UCSD-AML1 (cell line): ENCODE measurements at regions not wholly inside any gene's neighbourhood (a gene's known extent, or its start where the extent isn't known, plus 50 kb on each side); places are given as distances from the start of the nearest gene placed in this dataset.

Experiments used
- DNase-seq: peaks from one replicate; lab custom pipeline; 2025; ENCODE audit not compliant: unreplicated experiment; lab: John Stamatoyannopoulos, UW

- DNase-seq: no peak
Measured at GRCh38 chr14:84003346-84003745, 1526.6 kb upstream of the FLRT2 start.

- no peak for DNase-seq
Measured at GRCh38 chr14:84006643-84007155, 1523.2 kb upstream of the FLRT2 start.

GRCh38 chr14:84013424-84013823, 1516.5 kb upstream of the FLRT2 start:
- DNase-seq: no peak

- no peak for DNase-seq
Measured at GRCh38 chr14:84017495-84017894, 1512.4 kb upstream of the FLRT2 start.

GRCh38 chr14:84021433-84021832, 1508.5 kb upstream of the FLRT2 start:
- DNase-seq: no peak

- DNase-seq: no peak
Measured at GRCh38 chr14:84024231-84024820, 1505.6 kb upstream of the FLRT2 start.

- DNase-seq: no peak
Measured at GRCh38 chr14:84025106-84026012, 1504.6 kb upstream of the FLRT2 start.

- no peak for DNase-seq
Measured at GRCh38 chr14:84027351-84027750, 1502.6 kb upstream of the FLRT2 start.

GRCh38 chr14:84028080-84028604, 1501.8 kb upstream of the FLRT2 start:
- no peak for DNase-seq

GRCh38 chr14:84029246-84029645, 1500.7 kb upstream of the FLRT2 start:
- DNase-seq: no peak

GRCh38 chr14:84029720-84030119, 1500.2 kb upstream of the FLRT2 start:
- DNase-seq: no peak

- no peak for DNase-seq
Measured at GRCh38 chr14:84036840-84037239, 1493.1 kb upstream of the FLRT2 start.

GRCh38 chr14:84037593-84037992, 1492.4 kb upstream of the FLRT2 start:
- no peak for DNase-seq

GRCh38 chr14:84040101-84040500, 1489.8 kb upstream of the FLRT2 start:
- DNase-seq: no peak

GRCh38 chr14:84041421-84041820, 1488.5 kb upstream of the FLRT2 start:
- DNase-seq: no peak

- no peak for DNase-seq
Measured at GRCh38 chr14:84042992-84043391, 1487.0 kb upstream of the FLRT2 start.

GRCh38 chr14:84064316-84065125, 1465.4 kb upstream of the FLRT2 start:
- DNase-seq: no peak

- DNase-seq: no peak
Measured at GRCh38 chr14:84065811-84066210, 1464.1 kb upstream of the FLRT2 start.

GRCh38 chr14:84068288-84068687, 1461.7 kb upstream of the FLRT2 start:
- DNase-seq: no peak

GRCh38 chr14:84071061-84071460, 1458.9 kb upstream of the FLRT2 start:
- no peak for DNase-seq

GRCh38 chr14:84074626-84075025, 1455.3 kb upstream of the FLRT2 start:
- no peak for DNase-seq
